Activated CD8-positive, alpha-beta T cell treated with anti-CD3 and anti-CD28 coated beads for 36 hours (primary cell): ENCODE measurements at regions not wholly inside any gene's neighbourhood (a gene's known extent, or its start where the extent isn't known, plus 50 kb on each side); places are given as distances from the start of the nearest gene placed in this dataset.

Source experiments
- ATAC-seq: fragments of 200-7000 bp; cut with Tn5 transposase; one replicate; pipeline ENCODE4 v1.10.0; 2021; ENCODE audit warnings: mild to moderate bottlenecking, moderate library complexity
- CTCF ChIA-PET: fragments of 350-600 bp; sonication (Branson Sonifier 250); formaldehyde crosslinking; loops from one replicate; lab custom pipeline; 2021; ENCODE audit warnings: antibody characterized with exemption; lab: Charles Lee
- POLR2A ChIA-PET: fragments of 350-600 bp; sonication (Branson Sonifier 250); formaldehyde crosslinking; loops from one replicate; lab custom pipeline; 2021; ENCODE audit warnings: antibody characterized with exemption; lab: Charles Lee
- DNase-seq: peaks from one replicate; pipeline ENCODE4 v3.0.0-alpha.2; 2020
- H3K27ac Mint-ChIP-seq: one replicate; pipeline ENCODE4 v1.8.0; 2021; ENCODE audit warnings: mild to moderate bottlenecking, mixed read lengths
- H3K27me3 Mint-ChIP-seq: one replicate; pipeline ENCODE4 v1.8.0; 2021; ENCODE audit warnings: mixed read lengths
- H3K36me3 Mint-ChIP-seq: one replicate; pipeline ENCODE4 v1.8.0; 2021; ENCODE audit warnings: low read depth, mixed read lengths
- H3K4me1 Mint-ChIP-seq: one replicate; pipeline ENCODE4 v1.8.0; 2021; ENCODE audit warnings: low read depth, mixed read lengths
- H3K4me3 Mint-ChIP-seq: one replicate; pipeline ENCODE4 v1.8.0; 2021; ENCODE audit warnings: mild to moderate bottlenecking, moderate library complexity, mixed read lengths
- H3K9me3 Mint-ChIP-seq: one replicate; pipeline ENCODE4 v1.8.0; 2021; ENCODE audit warnings: mixed read lengths
- intact Hi-C: fragments of 100-400 bp; cut with micrococcal nuclease; formaldehyde crosslinking; loops from one replicate; pipeline ENCODE4 v1.10.0; 2022
- TF ChIP-seq, protein P1 (sequence below): fragments of 200-600 bp; IDR thresholded peaks from one replicate; pipeline ENCODE4 v1.8.0; 2022; ENCODE audit warnings: antibody characterized with exemption, mild to moderate bottlenecking

DNA sequence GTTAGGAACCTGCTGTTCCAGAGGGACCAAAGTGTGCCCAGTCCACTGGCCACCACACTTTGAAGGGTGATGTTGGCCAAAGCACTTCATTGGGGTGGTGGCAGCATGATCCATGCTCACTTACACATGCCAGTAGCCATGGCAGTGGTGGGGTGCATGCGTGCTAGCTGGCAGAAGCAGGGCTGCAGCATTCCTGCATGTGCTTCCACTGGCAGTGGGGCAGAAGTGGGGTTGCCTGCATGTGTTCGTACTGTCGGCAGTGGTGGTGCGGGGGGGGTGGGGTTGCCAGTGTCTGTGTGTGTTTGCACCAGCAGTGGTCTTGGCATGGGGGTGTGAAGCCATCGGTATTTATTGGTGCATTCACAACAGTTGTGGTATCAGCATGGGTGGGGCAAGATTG, 260.3 kb upstream of the ANKH start:
- ATAC-seq (no peak), DNase-seq (no peak)
- TF ChIP-seq, protein P1, sequence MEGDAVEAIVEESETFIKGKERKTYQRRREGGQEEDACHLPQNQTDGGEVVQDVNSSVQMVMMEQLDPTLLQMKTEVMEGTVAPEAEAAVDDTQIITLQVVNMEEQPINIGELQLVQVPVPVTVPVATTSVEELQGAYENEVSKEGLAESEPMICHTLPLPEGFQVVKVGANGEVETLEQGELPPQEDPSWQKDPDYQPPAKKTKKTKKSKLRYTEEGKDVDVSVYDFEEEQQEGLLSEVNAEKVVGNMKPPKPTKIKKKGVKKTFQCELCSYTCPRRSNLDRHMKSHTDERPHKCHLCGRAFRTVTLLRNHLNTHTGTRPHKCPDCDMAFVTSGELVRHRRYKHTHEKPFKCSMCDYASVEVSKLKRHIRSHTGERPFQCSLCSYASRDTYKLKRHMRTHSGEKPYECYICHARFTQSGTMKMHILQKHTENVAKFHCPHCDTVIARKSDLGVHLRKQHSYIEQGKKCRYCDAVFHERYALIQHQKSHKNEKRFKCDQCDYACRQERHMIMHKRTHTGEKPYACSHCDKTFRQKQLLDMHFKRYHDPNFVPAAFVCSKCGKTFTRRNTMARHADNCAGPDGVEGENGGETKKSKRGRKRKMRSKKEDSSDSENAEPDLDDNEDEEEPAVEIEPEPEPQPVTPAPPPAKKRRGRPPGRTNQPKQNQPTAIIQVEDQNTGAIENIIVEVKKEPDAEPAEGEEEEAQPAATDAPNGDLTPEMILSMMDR: no peak
- intact Hi-C loops: no loop called here
- no peak overlapping the region for H3K27ac Mint-ChIP-seq
- ChIA-PET CTCF (no interaction called here), POLR2A (no interaction called here)
- H3K4me1 Mint-ChIP-seq: no peaks in the 10 kb centered on the region
- no peaks in the 10 kb centered on the region for H3K27me3 Mint-ChIP-seq
- peaks cover 14% of the 10 kb centered on the region for H3K9me3 Mint-ChIP-seq
- H3K4me3 Mint-ChIP-seq: no peak overlapping the region
- H3K36me3 Mint-ChIP-seq: no peaks in the 10 kb centered on the region

DNA sequence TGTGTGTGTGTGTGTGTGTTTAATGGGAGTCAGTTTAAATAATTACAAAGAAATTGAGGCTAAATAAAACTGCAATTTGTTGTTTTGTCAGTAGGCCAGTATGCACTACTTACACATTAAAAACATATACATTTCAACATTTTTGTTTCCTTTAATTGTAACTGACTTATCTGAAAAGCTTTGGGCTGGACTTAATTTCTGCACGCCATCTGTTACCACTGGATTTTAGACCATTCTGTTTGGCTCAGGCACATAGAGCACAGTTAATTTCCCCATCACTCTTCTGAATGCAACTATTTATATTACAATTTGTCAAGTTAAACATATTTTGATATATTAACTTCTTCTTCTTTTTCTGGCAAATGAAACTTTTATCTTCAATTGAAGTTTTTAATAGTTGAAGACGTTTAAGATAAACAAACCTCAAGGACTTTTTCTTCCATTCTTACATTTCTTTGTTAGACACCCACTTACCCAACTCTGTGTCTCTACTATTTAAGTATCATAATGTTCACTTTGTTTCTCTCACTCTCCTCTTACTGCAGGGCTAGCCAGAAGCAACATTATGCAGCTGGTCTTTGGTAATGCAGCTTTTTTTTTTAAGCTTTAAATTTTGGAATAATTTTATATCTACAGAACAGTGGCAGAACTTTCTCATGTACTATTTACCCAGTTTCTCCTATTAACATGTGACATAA, 253.4 kb upstream of the ANKH start:
- Mint-ChIP-seq H3K27me3 (no peaks in the 10 kb centered on the region), H3K9me3 (peaks cover 18% of the 10 kb centered on the region), H3K4me3 (no peak overlapping the region), H3K27ac (no peak overlapping the region), H3K4me1 (no peaks in the 10 kb centered on the region), H3K36me3 (no peaks in the 10 kb centered on the region)
- POLR2A ChIA-PET: no interaction called here
- CTCF ChIA-PET: no interaction called here
- TF ChIP-seq, protein P1: no peak
- DNase-seq (no peak), ATAC-seq (no peak)
- intact Hi-C loops: no loop called here

DNA sequence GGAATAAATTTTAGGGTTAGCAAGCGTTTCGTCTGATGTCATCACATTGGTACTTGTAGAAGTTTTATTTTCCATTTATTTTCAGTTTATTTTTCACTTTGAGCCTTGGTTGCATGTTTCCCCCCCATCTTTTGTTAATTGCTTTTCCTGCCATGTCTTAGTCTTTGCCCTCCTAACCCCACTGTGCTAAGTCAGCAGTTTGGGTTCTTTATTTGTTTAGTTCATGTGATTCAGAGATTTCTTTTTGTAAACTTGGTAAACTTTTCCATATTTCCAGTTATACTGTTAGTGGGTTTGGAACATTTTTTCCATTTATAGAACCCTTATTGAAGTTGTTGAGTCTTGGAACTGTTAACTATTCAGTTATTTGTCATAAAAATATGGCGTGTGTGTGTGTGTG, 252.9 kb upstream of the ANKH start:
- no peak for DNase-seq
- Mint-ChIP-seq H3K27ac (no peak overlapping the region), H3K27me3 (no peaks in the 10 kb centered on the region), H3K36me3 (no peaks in the 10 kb centered on the region), H3K4me3 (no peak overlapping the region), H3K9me3 (peaks cover 17% of the 10 kb centered on the region), H3K4me1 (no peaks in the 10 kb centered on the region)
- ChIA-PET POLR2A (no interaction called here), CTCF (no interaction called here)
- intact Hi-C loops: no loop called here
- TF ChIP-seq, protein P1: no peak
- ATAC-seq: no peak

DNA sequence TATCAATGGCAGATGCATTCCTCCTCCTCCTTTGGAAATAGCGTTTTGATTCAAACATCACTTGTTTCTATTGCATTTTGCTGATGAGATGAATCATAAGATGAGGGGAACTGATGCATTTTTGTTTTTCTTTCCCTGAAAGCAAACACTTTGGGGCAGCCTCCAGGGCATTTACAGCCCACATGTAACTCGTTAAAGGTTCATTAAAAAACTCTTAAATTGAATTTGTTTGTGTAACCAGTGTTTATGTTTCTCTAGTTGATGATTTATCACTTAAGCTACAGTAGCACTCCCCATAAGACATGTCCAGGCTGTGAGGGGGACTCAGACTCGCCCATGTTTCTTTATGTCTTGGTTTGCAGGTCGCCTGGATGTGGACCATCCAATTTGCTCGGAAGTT, 246.1 kb upstream of the ANKH start:
- Mint-ChIP-seq H3K36me3 (no peaks in the 10 kb centered on the region), H3K4me1 (no peaks in the 10 kb centered on the region), H3K9me3 (peaks cover 11% of the 10 kb centered on the region), H3K27me3 (no peaks in the 10 kb centered on the region), H3K27ac (no peak overlapping the region), H3K4me3 (no peak overlapping the region)
- CTCF ChIA-PET: interaction anchor here (1.1 to 1.4 kb wide), 2 partner anchors 12 kb away, joined by 3 to 4 read pairs; no protein-coding TSS in a partner anchor
- ATAC-seq (no peak), DNase-seq (no peak)
- POLR2A ChIA-PET: no interaction called here
- TF ChIP-seq, protein P1: no peak
- intact Hi-C loops: loop anchor here (10.0 kb wide), 1 partner anchor 477 kb away; no protein-coding TSS in a partner anchor

DNA sequence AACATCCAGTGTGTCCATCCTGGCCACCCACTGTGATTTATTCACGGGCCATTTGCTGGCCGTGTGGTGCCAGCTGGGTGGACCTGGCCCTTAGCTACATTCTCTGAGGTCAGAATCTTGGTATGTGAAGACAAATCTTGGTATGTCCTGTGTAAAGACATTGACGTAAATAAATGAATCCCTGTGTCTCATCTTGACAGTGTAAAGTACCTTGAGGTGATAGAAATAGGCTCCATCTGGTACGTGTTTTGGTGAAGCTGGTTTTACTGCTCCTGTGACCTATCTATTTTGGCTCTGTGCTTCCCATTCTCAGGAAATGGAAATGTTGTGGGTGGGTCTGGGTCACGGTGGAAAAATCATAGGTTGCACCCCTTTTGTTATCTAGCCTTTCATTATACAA, 245.4 kb upstream of the ANKH start:
- H3K27me3 Mint-ChIP-seq: no peaks in the 10 kb centered on the region
- intact Hi-C loops: loop anchor here (10.0 kb wide), 1 partner anchor 478 kb away; no protein-coding TSS in a partner anchor
- ChIA-PET POLR2A (no interaction called here), CTCF (interaction anchor here (1.1 kb wide), 1 partner anchor 11 kb away, joined by 3 read pairs; no protein-coding TSS in a partner anchor)
- peaks cover 11% of the 10 kb centered on the region for H3K9me3 Mint-ChIP-seq
- H3K4me1 Mint-ChIP-seq: no peaks in the 10 kb centered on the region
- ATAC-seq (no peak), DNase-seq (no peak)
- TF ChIP-seq, protein P1: no peak
- no peaks in the 10 kb centered on the region for H3K36me3 Mint-ChIP-seq
- H3K27ac Mint-ChIP-seq: no peak overlapping the region
- H3K4me3 Mint-ChIP-seq: no peak overlapping the region
